ENCODE measurements at regions not wholly inside any gene's neighbourhood (a gene's known extent, or its start where the extent isn't known, plus 50 kb on each side); places are given as distances from the start of the nearest gene placed in this dataset.

GRCh38 chr20:34175879-34176278, 63.8 kb upstream of the EIF2S2 start:
- TF ChIP-seq MAX (IDR thresholded peaks at IDR 0.05) (no peak), RFX5 (IDR thresholded peaks at IDR 0.05; ENCODE audit: borderline replicate concordance, low read depth, low read length) (no peak), EZH2 (IDR thresholded peaks at IDR 0.05; ENCODE audit: low read depth, low read length, severe bottlenecking) (no peak), POLR2A (IDR thresholded peaks at IDR 0.05; ENCODE audit: control extremely low read depth in 1 of 2, low read depth in 2 of 2, low read length in 2 of 2) (no peak), NANOG (IDR thresholded peaks at IDR 0.05; ENCODE audit: insufficient read depth, low read depth, low read length, poor library complexity, severe bottlenecking) (no peak), CTCF (IDR thresholded peaks at IDR 0.05; ENCODE audit: control extremely low read depth in 1 of 3, insufficient read depth in 1 of 3, low read depth in 1 of 3, low read length in 3 of 3) (no peak), CHD2 (IDR thresholded peaks at IDR 0.05; ENCODE audit: low read length) (no peak), RNF2 (IDR thresholded peaks at IDR 0.05; ENCODE audit: borderline replicate concordance, low read depth, low read length, missing control alignments, poor library complexity, severe bottlenecking) (no peak), SIN3A (conservative IDR thresholded peaks at IDR 0.05 in 1 of 2, IDR thresholded peaks at IDR 0.05 in 1 of 2; ENCODE audit: low read depth in 1 of 2, low read length in 2 of 2) (no peak), RAD21 (IDR thresholded peaks at IDR 0.05 in 1 of 2, conservative IDR thresholded peaks at IDR 0.05 in 1 of 2; ENCODE audit: low read depth in 2 of 2, low read length in 2 of 2) (no peak), POLR2AphosphoS5 (IDR thresholded peaks at IDR 0.05; ENCODE audit: low read depth, low read length) (no peak), FOSL1 (IDR thresholded peaks at IDR 0.05; ENCODE audit: insufficient read depth, low read depth, low read length) (no peak), CEBPB (IDR thresholded peaks at IDR 0.05; ENCODE audit: low read depth, low read length) (no peak), TBP (IDR thresholded peaks at IDR 0.05; ENCODE audit: low read depth, low read length) (no peak)
